AG20443 (cell line): ENCODE measurements at regions not wholly inside any gene's neighbourhood (a gene's known extent, or its start where the extent isn't known, plus 50 kb on each side); places are given as distances from the start of the nearest gene placed in this dataset.

Experiments used
- DNase-seq: peaks from one replicate; pipeline ENCODE4 v3.0.0; 2012; ENCODE audit warnings: low spot score, mixed read lengths

GRCh38 chr3:105315144-105315543, 51.6 kb upstream of the ALCAM start:
- DNase-seq: no peak

- DNase-seq: no peak
Measured at GRCh38 chr3:105315815-105316214, 50.9 kb upstream of the ALCAM start.

GRCh38 chr3:105316331-105316730, 50.4 kb upstream of the ALCAM start:
- DNase-seq: no peak
